ENCODE measurements at regions not wholly inside any gene's neighbourhood (a gene's known extent, or its start where the extent isn't known, plus 50 kb on each side); places are given as distances from the start of the nearest gene placed in this dataset.

DNA sequence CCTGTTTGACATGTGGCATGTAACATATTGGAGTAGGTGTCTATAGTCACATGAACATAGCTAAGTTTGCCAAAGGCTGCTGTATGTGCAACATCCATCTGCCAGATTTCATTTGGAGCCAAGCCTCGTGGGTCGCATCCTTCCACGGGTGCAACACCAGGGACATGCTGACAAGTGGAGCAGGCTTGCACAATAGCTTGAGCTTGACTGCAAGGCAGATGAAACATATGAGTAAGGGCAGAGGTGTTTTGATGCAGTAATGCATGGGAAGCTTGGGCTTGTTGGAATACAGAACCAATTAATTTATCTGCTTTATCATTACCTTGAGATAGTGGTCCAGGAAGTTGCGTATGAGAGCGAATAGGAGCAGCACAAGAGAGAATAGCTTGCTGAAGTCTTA, 74.1 kb upstream of the BTN3A2 start:
- DNase-seq (ENCODE audit: extremely low read depth, low read depth) = no peak
- TF ChIP-seq, protein P1, sequence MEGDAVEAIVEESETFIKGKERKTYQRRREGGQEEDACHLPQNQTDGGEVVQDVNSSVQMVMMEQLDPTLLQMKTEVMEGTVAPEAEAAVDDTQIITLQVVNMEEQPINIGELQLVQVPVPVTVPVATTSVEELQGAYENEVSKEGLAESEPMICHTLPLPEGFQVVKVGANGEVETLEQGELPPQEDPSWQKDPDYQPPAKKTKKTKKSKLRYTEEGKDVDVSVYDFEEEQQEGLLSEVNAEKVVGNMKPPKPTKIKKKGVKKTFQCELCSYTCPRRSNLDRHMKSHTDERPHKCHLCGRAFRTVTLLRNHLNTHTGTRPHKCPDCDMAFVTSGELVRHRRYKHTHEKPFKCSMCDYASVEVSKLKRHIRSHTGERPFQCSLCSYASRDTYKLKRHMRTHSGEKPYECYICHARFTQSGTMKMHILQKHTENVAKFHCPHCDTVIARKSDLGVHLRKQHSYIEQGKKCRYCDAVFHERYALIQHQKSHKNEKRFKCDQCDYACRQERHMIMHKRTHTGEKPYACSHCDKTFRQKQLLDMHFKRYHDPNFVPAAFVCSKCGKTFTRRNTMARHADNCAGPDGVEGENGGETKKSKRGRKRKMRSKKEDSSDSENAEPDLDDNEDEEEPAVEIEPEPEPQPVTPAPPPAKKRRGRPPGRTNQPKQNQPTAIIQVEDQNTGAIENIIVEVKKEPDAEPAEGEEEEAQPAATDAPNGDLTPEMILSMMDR (IDR thresholded peaks at IDR 0.05; ENCODE audit: low read depth, low read length) = no peak

DNA sequence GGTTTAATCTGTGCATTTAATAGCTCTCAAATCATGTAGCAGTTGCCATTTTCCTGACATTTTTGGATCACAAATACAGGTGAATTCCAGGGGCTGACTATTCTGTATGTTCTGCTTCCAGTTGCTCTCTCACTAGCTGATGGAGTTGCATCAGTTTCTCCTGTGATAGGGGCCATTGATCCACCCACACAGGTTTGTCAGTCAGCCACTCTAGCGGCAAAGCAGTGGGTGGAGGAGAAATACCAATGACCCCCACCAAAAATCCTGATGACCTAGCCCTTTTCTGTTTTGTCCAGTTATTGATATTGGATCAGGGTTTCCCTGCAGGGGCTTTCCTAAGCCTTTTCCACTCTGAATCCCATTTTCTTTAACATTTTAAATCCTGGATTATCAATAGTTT, 72.3 kb upstream of the BTN3A2 start:
- DNase-seq (ENCODE audit: extremely low read depth, low read depth) = no peak
- TF ChIP-seq, protein P1 (IDR thresholded peaks at IDR 0.05; ENCODE audit: low read depth, low read length) = no peak

DNA sequence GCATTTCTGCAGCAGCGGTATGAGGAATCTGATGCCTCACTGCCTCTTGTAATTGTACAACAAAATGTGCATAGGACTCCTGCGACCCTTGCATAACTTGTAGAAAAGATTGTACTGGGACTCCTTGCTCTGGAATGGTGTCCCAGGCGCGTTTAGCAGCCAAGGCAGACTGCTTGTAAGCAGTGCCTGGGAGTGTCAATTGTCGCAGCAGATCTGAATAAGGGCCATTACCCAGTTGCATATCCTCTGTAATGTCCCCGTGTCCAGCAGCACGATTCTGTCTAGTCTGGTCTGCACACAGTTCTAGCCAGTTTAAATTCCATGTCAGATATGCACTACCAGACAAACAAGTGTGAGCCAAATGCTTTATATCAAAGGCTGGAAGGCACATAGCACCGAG, 70.7 kb upstream of the BTN3A2 start:
- TF ChIP-seq, protein P1 (IDR thresholded peaks at IDR 0.05; ENCODE audit: low read depth, low read length) = no peak

DNA sequence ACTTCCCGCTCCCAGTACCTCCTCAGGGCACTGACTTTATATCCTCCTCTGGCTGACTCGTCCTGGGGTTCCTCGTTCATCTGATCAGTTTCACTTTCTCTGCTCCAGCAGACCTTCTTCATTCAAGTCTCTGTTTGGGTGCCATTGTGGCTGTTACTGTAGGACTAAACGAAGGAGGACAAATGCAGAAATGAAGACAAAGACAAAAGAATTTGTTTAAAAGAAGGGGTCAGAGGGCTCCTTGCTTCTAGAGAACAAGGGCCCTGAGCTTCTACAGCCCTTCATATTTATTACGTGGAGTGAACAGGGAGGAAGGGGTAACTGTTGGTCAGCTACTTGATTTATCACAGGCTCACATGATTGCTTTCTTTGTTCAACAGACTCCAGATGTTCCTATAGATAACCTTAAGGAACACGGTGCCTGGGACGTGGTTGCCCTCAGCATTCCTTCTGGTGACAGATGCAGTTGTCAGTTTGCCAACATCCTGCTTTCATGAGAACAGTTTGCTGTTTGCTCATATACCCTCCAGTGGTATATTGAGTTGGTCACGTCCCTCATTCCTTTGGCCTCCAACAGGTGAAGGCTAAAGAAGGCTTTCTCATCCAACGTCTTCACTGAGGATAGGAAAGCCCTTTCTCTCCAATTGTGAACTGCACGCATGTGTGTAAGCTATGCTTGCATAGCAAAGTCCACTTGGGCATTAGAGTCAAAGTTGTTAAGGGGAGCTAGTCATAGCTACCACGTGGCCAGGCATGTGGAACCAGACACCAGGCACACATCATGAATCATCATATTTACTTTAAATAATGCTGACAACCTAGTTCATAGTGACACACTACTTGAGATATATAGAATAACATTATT, 69.1 kb upstream of the BTN3A2 start:
- TF ChIP-seq, protein P1 (IDR thresholded peaks at IDR 0.05; ENCODE audit: low read depth, low read length) = no peak
- DNase-seq (ENCODE audit: extremely low read depth, low read depth) = no peak

More for the DNA sequence above, 70.7 kb upstream of the BTN3A2 start:
- DNase-seq (ENCODE audit: extremely low read depth, low read depth) = no peak

DNA sequence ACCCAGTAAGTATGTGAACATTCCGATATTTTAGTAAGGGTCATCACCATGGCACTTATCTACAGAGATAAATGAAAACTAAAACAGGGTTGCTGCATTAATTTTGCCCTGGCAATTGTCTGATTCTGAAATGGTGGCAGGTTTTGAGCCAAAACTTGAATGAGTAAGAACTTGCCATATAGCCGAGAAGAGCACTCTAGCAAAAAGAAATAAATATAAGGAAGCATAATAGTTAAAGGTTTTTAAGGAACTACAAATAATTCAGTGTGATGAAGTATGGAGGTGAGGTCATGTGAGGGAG, 68.5 kb upstream of the BTN3A2 start:
- TF ChIP-seq, protein P1 (IDR thresholded peaks at IDR 0.05; ENCODE audit: low read depth, low read length) = no peak
- no peak for DNase-seq (ENCODE audit: extremely low read depth, low read depth)

DNA sequence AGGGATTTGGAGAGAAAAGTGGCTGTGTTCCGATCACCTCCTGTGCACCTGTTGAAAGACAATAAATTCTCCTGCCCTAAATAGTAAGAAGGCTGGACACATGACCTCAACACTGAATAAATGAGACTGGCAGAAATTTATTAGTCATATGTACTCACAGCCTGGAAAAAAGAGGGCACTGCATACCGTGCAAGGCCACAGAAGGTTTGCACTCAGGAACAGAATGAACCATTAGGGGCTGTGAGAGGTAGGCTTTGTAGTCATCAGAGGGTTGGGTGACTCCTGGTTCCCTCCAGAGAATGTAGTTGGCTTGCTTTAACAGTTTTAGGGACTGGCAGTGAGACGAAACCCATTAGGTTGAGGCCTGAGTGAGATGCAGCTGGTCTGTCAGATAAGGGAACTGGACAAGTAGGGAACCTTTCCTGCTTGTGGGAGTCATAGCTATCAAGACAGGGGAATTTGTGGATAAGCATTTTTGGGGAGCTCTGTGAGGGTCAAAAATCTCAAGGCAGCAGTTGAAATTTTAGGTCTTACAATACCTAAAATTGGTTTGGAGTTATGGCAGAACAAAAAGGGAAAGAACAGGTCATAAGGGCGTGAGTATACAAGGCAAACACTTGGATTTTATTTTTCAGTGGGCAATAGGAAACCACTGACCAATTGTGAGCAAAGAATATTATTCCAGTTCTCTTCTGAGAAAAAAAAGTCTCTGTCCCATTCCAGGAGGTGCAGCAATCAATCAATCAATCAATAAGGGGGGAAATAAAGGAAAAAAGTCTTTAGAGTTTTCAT, 67.9 kb upstream of the BTN3A2 start:
- DNase-seq (ENCODE audit: extremely low read depth, low read depth) = no peak
- TF ChIP-seq, protein P1 (IDR thresholded peaks at IDR 0.05; ENCODE audit: low read depth, low read length) = no peak
